ENCODE measurements at regions not wholly inside any gene's neighbourhood (a gene's known extent, or its start where the extent isn't known, plus 50 kb on each side); places are given as distances from the start of the nearest gene placed in this dataset.
A peak's percentile ranks its signal among the peaks of the same experiment; 100 is the strongest.

DNA sequence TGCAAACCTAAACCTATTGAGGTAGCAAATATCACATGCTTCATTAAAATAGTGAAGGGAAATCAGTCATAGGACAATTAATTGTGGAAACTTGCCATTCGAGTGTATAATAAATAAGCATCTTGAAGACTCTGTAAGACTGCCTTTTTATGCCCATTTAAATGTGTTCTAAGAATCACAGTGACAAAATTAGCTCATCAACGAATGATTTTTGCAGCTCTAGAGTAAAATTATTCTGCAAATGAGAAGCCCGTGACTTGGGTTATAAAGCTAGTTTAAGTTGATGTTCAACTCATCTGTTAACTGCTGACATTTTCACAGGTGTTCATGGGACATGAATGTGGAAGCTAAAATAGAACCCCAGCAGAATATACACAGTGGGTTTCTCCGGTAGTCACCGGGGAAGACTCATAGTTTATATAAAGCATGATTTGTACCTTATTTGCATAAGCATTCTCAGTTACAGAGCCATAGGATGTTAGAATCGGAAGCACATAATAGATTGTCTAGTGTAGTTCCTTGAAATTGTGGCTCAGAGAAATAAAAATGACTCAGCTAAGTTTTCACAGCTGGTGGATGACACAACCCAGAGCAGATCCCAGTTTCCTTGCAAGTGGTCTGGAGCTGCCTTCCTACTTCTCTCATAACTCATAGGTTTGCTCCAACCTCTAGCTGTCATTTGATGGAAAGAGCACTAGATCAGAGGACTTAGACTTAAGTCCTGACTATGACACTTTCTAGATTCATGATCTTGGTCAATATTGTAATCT lies 107.3 kb downstream of the UCHL5 start (continued):
- TF ChIP-seq FOXJ2 (tag; IDR thresholded peaks at IDR 0.05) (no peak), ZNF561 (CRISPR knock-in tag; conservative IDR thresholded peaks at IDR 0.05) (no peak), ZNF165 (CRISPR knock-in tag; IDR thresholded peaks at IDR 0.05; ENCODE audit: borderline replicate concordance) (no peak), PHTF2 (CRISPR knock-in tag; IDR thresholded peaks at IDR 0.05) (no peak), MEIS2 (IDR thresholded peaks at IDR 0.05; ENCODE audit: partially characterized antibody) (peak; percentile 52), ZNF780A (CRISPR knock-in tag; IDR thresholded peaks at IDR 0.05) (no peak), ZC3H8 (IDR thresholded peaks at IDR 0.05) (no peak), KLF6 (CRISPR knock-in tag; IDR thresholded peaks at IDR 0.05; ENCODE audit: borderline replicate concordance) (no peak), MAFK (IDR thresholded peaks at IDR 0.05; ENCODE audit: low read length) (peak; percentile 74; the same call in 1 of the 2 replicates), ELF2 (CRISPR knock-in tag; IDR thresholded peaks at IDR 0.05) (no peak), FOSL1 (tag; conservative IDR thresholded peaks at IDR 0.05) (0 out of 2 replicates have a peak, but pooled peaks have one; percentile 15), NR2C2 (CRISPR knock-in tag; IDR thresholded peaks at IDR 0.05) (no peak), NR2C2 (tag; IDR thresholded peaks at IDR 0.05) (no peak), MAFG (tag; conservative IDR thresholded peaks at IDR 0.05) (peak; percentile 55), ZNF316 (IDR thresholded peaks at IDR 0.05) (peak; percentile 60; the same call in 1 of the 2 replicates), MCM7 (IDR thresholded peaks at IDR 0.05) (no peak)
- TF ChIP-seq, protein P1, sequence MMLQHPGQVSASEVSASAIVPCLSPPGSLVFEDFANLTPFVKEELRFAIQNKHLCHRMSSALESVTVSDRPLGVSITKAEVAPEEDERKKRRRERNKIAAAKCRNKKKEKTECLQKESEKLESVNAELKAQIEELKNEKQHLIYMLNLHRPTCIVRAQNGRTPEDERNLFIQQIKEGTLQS (IDR thresholded peaks at IDR 0.05) = peak; percentile 74
- TF ChIP-seq, protein P1 (CRISPR knock-in tag; conservative IDR thresholded peaks at IDR 0.05) = no peak
- TF ChIP-seq, protein P2, sequence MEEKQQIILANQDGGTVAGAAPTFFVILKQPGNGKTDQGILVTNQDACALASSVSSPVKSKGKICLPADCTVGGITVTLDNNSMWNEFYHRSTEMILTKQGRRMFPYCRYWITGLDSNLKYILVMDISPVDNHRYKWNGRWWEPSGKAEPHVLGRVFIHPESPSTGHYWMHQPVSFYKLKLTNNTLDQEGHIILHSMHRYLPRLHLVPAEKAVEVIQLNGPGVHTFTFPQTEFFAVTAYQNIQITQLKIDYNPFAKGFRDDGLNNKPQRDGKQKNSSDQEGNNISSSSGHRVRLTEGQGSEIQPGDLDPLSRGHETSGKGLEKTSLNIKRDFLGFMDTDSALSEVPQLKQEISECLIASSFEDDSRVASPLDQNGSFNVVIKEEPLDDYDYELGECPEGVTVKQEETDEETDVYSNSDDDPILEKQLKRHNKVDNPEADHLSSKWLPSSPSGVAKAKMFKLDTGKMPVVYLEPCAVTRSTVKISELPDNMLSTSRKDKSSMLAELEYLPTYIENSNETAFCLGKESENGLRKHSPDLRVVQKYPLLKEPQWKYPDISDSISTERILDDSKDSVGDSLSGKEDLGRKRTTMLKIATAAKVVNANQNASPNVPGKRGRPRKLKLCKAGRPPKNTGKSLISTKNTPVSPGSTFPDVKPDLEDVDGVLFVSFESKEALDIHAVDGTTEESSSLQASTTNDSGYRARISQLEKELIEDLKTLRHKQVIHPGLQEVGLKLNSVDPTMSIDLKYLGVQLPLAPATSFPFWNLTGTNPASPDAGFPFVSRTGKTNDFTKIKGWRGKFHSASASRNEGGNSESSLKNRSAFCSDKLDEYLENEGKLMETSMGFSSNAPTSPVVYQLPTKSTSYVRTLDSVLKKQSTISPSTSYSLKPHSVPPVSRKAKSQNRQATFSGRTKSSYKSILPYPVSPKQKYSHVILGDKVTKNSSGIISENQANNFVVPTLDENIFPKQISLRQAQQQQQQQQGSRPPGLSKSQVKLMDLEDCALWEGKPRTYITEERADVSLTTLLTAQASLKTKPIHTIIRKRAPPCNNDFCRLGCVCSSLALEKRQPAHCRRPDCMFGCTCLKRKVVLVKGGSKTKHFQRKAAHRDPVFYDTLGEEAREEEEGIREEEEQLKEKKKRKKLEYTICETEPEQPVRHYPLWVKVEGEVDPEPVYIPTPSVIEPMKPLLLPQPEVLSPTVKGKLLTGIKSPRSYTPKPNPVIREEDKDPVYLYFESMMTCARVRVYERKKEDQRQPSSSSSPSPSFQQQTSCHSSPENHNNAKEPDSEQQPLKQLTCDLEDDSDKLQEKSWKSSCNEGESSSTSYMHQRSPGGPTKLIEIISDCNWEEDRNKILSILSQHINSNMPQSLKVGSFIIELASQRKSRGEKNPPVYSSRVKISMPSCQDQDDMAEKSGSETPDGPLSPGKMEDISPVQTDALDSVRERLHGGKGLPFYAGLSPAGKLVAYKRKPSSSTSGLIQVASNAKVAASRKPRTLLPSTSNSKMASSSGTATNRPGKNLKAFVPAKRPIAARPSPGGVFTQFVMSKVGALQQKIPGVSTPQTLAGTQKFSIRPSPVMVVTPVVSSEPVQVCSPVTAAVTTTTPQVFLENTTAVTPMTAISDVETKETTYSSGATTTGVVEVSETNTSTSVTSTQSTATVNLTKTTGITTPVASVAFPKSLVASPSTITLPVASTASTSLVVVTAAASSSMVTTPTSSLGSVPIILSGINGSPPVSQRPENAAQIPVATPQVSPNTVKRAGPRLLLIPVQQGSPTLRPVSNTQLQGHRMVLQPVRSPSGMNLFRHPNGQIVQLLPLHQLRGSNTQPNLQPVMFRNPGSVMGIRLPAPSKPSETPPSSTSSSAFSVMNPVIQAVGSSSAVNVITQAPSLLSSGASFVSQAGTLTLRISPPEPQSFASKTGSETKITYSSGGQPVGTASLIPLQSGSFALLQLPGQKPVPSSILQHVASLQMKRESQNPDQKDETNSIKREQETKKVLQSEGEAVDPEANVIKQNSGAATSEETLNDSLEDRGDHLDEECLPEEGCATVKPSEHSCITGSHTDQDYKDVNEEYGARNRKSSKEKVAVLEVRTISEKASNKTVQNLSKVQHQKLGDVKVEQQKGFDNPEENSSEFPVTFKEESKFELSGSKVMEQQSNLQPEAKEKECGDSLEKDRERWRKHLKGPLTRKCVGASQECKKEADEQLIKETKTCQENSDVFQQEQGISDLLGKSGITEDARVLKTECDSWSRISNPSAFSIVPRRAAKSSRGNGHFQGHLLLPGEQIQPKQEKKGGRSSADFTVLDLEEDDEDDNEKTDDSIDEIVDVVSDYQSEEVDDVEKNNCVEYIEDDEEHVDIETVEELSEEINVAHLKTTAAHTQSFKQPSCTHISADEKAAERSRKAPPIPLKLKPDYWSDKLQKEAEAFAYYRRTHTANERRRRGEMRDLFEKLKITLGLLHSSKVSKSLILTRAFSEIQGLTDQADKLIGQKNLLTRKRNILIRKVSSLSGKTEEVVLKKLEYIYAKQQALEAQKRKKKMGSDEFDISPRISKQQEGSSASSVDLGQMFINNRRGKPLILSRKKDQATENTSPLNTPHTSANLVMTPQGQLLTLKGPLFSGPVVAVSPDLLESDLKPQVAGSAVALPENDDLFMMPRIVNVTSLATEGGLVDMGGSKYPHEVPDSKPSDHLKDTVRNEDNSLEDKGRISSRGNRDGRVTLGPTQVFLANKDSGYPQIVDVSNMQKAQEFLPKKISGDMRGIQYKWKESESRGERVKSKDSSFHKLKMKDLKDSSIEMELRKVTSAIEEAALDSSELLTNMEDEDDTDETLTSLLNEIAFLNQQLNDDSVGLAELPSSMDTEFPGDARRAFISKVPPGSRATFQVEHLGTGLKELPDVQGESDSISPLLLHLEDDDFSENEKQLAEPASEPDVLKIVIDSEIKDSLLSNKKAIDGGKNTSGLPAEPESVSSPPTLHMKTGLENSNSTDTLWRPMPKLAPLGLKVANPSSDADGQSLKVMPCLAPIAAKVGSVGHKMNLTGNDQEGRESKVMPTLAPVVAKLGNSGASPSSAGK (IDR thresholded peaks at IDR 0.05) = no peak

All from K562 (cell line).